GM10266 (cell line): ENCODE measurements at regions not wholly inside any gene's neighbourhood (a gene's known extent, or its start where the extent isn't known, plus 50 kb on each side); places are given as distances from the start of the nearest gene placed in this dataset.
A peak's percentile ranks its signal among the peaks of the same experiment; 100 is the strongest.

Source experiments
- DNase-seq: peaks from one replicate; pipeline ENCODE4 v3.0.0; 2012; ENCODE audit errors: extremely low spot score
- CTCF ChIP-seq: IDR thresholded peaks from 2 replicates; pipeline ENCODE4 v1.5.1; 2012; ENCODE audit warnings: mild to moderate bottlenecking, low read depth; ENCODE audit not compliant: control insufficient read depth, insufficient read depth; ENCODE audit errors: missing control alignments

GRCh38 chr1:208551633-208552320 lies 307.6 kb upstream of the PLXNA2 start:
- peak; percentile 16 for DNase-seq
- no peak for TF ChIP-seq CTCF

- no peak for DNase-seq
- TF ChIP-seq CTCF = no peak
These were observed 308.7 kb upstream of the PLXNA2 start for GRCh38 chr1:208552928-208553327.

GRCh38 chr1:208556461-208556860 lies 312.3 kb upstream of the PLXNA2 start:
- DNase-seq = no peak
- TF ChIP-seq CTCF = no peak

- no peak for TF ChIP-seq CTCF
- DNase-seq = no peak
These were observed 313.0 kb upstream of the PLXNA2 start for GRCh38 chr1:208557046-208557722.

DNA sequence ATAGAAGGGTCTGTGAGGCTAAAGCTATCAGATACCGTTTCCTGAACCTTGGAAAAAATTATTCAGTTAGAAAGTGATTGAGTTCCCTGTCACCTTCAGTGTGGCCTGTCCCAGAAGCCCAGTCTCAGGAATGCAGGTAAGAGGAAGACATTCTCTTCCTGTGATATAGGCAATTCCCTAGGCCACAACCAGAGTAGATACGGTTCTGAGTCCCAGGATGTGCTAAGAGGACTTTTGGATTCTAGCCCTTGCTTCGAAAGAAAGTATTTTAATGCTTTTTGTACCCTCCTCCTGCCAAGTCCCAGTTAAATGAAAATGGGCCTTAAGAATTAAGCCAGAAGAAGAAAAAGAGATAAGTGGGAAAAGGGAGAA lies 313.5 kb upstream of the PLXNA2 start:
- no peak for TF ChIP-seq CTCF

GRCh38 chr1:208559597-208560329 lies 315.6 kb upstream of the PLXNA2 start:
- no peak for TF ChIP-seq CTCF
- no peak for DNase-seq

More for the DNA sequence above, 313.5 kb upstream of the PLXNA2 start:
- DNase-seq = no peak
